GM21528 (cell line): ENCODE measurements at regions not wholly inside any gene's neighbourhood (a gene's known extent, or its start where the extent isn't known, plus 50 kb on each side); places are given as distances from the start of the nearest gene placed in this dataset.

Experiments
- ATAC-seq: cut with Tn5 transposase; IDR thresholded peaks from one replicate; pipeline ENCODE4 v1.9.1; 2021; ENCODE audit warnings: mild to moderate bottlenecking, moderate library complexity; ENCODE audit not compliant: unreplicated experiment, low FRiP score

DNA sequence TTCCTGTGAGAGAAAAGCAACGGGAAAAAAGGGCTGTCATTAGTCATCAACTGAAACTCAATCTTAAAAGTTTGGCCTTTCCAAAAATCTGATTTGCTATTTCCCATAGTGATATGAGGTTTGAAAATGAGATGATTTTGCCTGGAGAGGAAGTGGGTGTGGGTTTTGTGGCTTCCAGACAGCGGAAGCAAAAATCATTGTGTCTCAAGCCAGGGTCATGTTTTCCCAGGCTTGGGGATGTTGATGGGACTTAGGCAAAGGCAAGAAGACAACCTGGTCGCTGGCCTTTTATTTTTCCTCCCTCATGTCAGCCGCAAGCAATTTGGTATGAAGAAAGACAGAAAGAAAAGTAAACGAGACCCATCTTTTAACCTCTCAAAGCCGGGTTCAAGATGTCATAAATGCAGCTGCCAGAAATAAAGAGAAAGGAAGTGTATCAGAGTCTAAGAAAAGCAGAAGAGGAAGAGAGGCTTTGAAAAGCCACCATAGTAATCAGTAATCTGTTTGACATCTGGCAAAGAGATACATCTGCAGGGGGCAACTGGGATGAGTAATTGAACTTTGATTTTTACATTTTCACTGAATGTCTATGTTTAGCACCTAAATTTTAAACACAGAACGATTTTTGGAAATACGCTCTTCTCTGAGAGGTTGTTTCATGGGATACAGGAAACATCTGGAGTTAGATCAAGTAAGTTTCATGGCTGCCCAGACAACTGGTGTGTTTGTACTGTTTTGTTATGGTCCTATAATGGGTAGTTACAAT is 521.6 kb upstream of the SLIT2 start:
- ATAC-seq: no peak

GRCh38 chr4:19728773-19729172 is 522.9 kb upstream of the SLIT2 start:
- no peak for ATAC-seq

DNA sequence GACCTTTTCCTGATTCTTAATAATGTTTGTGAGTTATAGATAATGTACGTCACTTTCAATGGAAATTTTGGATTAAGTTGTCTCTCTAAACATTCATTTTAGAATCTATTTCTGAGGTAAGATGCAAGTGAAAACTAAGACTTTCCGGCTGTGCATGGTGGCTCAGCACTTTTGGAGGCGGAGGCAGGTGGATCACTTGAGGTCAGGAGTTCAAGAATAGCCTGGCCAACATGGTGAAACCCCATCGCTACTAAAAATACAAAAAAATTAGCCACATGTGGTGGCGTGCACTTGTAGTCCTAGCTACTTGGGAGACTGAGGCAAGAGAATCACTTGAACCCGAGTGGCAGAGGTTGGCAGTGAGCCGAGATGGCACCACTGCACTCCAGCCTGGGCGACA is 524.6 kb upstream of the SLIT2 start:
- no peak for ATAC-seq

GRCh38 chr4:19725130-19725529 is 526.6 kb upstream of the SLIT2 start:
- no peak for ATAC-seq

DNA sequence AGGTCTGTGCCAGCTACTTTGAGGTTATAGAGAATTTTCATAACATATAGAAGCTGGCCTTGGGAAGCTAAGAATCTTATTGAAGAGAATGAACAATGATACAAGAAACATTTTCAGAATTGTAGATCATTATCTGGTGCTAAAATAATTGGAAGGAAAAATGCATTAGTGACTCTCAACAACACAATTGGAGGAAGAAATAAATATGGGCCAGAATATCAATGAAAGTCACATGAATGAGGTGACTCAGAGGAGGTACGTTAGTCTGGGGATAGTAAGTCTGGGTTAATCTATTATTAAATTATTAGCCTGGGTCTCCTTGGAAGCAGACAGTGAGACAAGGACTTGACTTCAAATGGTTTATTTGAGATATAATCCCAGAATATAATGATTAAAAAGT is 529.3 kb upstream of the SLIT2 start:
- no peak for ATAC-seq

DNA sequence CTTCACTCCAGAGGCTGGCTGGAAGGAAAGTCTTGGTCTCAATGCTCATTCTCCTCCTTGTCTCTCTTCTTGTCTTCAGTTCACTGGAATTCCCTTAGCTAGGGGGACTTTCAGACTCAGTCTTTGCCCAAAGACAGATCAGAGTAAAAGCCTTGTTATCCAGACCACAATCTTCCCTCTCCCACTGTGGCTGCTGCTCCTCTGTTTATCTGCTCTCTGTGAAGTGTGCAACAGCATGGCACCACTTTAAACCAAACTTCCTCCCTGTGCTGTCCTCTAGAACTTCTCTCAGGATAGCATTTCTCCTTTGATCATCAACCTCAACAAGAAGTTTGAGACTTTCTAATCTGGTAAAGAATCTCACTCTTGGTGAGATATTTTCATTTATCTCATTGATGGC is 530.1 kb upstream of the SLIT2 start:
- no peak for ATAC-seq

- ATAC-seq: no peak
Observed at GRCh38 chr4:19720610-19721009, 531.1 kb upstream of the SLIT2 start.

GRCh38 chr4:19720190-19720589 is 531.5 kb upstream of the SLIT2 start:
- no peak for ATAC-seq

DNA sequence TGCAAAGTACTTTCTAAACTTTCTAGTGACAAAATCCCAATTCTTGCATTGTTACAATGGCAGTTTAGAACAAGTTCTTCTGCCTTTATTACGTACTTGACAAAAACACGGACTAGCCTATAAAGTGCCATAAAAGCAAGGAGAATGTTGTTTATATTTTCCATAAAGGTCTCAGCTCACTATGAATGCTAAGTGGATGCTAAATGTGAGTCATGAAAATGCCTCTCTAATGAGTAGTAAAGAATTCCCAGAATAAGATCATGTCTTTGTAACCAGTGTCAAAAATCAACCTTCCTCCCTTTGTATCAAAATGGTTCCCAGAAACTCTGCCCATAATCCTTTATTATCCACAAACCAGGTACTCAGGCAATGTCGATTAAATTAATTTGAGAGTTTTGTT is 539.8 kb upstream of the SLIT2 start:
- no peak for ATAC-seq

DNA sequence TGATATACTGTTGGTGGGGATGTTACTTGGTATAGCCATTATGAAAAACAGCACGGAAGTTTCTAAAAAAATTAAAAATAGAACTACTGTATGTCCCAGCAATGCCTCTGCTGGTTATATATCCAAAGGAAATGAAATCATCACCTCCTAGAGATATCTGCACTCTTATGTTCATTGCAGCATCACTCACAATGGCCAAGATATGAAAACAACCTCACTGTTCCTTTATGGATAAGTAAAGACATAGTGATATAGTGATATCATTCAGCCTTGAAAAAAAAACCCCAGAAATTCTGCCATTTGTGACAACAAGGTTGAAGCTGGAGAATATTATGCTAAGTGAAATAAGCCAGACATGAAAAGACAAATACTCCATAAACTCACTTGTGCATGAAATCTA is 543.8 kb upstream of the SLIT2 start:
- no peak for ATAC-seq

DNA sequence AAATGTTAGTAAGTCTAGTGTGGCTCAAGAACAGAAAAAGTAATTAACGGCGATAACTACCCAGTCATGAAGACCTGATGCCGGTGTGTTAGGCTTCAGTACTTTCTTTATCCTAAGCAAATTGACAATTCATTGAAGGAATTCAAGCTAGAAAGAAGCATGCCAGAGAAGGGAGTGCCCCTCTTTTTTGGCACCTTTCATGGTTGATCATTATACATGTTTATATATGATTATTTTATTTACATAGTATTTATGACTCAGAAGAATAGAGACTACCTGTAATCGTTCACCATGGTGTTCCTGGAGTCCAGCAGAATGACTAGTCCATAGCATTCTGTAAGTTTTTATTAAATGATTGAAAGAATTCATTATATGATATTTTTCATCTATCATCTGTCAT is 548.3 kb upstream of the SLIT2 start:
- ATAC-seq: no peak

- no peak for ATAC-seq
Observed at GRCh38 chr4:19700992-19701391, 550.7 kb upstream of the SLIT2 start.

DNA sequence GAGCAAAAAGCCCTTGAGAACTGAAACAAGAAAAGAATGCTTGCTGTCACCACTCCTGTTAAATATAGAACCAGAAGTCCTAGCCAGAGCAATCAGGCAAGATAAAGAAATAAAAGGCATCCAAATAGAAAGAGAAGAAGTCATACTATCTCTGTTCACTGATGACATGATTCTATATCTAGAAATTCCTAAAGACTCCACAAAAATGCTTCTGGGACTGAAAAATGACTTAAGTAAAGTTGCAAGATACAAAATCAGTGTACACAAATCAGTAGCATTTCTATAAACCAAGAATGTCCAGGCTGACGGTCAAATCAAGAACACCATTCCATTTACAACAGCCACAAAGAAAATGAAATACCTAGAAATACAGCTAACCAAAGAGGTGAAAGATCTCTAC is 552.7 kb upstream of the SLIT2 start:
- no peak for ATAC-seq

- no peak for ATAC-seq
Observed at GRCh38 chr4:19694812-19695211, 556.9 kb upstream of the SLIT2 start.

- ATAC-seq: no peak
Observed at GRCh38 chr4:19693936-19694570, 557.7 kb upstream of the SLIT2 start.

DNA sequence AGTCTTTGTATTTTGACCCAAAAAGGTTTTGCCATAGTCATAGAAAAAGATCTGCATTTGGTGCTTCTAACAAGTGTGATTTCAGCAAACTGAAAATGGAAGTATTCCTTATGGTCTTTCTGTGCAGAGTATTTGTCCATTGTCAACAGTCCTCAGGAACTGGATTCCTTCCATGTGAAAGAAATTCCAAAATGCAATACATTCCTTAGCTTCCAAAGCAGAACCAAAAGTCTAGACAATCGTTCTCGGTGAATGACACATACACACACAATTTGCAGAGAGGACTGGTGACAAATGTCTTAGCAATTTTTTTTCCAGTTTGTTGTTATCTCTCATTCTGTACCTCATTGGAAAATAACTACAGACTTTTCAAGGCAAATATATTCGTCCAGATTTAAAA is 562.2 kb upstream of the SLIT2 start:
- ATAC-seq: no peak

DNA sequence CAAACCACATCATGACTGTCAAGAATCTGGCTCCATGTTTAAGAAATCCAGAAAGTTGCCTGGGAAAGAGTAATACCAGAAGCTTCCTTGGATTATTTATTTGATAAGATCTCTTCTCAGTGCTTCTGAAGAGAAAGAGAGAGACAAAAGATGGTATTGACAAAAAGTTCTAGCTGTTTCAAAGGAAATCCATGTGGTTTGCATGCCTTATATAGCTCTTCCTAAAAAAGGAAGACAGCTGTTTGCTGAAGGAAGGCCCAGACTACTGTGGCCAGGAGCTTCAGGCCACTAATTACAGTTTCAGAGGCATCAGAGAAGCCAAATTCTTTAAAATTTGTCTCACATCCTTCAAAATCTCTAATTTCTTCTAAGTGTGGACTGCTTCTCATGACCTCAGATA is 565.2 kb upstream of the SLIT2 start:
- no peak for ATAC-seq

DNA sequence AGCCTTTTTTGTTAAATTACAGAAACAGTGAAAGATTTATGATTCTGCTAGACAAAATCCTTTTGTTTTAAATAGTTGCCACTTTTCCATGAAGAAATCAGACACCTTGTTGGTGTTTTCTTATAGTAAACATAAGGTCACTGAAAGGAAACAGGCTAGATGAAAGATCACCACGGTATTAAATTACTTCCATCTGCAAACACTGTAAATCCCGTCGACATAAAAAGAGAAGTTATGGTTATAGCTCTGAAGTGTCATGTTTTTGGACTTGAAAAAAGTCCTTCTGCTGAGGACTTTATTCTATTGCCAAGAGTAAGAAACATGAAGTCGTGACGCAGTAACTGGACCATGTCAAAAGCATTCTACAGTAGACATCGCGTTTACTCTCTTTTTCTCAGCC is 567.6 kb upstream of the SLIT2 start:
- ATAC-seq: no peak

GRCh38 chr4:19683426-19683825 is 568.3 kb upstream of the SLIT2 start:
- no peak for ATAC-seq

- no peak for ATAC-seq
Observed at GRCh38 chr4:19677211-19677610, 574.5 kb upstream of the SLIT2 start.

DNA sequence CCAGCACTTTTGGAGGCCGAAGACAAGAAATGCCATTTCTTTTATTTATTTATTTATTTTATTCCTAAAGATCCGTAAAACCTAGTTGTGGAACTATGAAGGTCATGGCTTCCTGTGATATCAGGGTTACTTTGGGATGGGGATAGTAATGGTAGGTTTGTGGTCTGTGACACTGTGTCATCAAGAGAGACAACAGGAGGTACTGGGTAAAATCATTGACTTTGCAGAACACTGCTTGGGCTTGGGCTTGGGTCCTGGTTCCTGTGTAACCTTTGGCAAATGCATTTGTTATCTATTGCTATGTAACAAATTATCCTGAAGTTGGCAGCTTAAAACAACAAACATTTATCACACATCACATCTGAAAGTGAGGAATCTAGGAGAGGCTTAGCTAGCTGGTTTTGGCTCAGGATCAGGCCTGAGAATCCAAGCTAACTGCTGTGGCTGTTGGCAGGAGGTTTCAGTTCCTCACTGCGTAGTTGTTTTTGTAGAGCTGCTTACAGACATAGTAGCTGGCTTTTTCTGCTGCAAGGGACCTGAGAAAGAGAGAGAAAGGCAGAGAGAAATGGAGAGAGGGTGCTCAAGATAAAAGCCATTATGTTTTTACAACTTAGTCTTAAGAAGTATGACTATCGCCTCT is 576.4 kb upstream of the SLIT2 start:
- ATAC-seq: no peak

DNA sequence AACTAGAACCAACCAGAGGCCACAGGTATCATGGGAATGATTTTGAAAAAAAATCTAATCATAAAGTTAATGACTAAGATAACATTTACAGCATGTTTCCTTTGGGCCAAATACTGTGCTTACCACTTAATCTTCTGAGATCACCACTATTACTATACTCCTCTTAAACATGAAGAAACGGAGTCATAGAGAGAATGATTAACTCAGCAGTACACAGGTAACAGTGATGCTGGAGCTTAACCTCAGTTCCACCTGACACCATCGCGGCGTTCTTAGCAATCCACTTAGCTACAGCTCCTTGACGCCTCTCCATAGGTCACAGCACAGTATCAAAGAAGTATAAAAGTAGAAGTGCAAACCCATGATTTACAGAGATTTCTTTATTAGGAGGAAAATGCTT is 592.6 kb upstream of the SLIT2 start:
- ATAC-seq: no peak
